ENCODE measurements at regions not wholly inside any gene's neighbourhood (a gene's known extent, or its start where the extent isn't known, plus 50 kb on each side); places are given as distances from the start of the nearest gene placed in this dataset.

- TF ChIP-seq EZH2 (IDR thresholded peaks at IDR 0.05; ENCODE audit: low read length, missing control alignments) (no peak), CTCF (conservative IDR thresholded peaks at IDR 0.05 in 1 of 2, IDR thresholded peaks at IDR 0.05 in 1 of 2; ENCODE audit: low read depth in 1 of 2, low read length in 2 of 2) (no peak)
These were observed 554.4 kb upstream of the SORCS1 start for GRCh38 chr10:107718864-107719263.

All from fibroblast of lung (primary cell).